H9 (cell line): ENCODE measurements at regions not wholly inside any gene's neighbourhood (a gene's known extent, or its start where the extent isn't known, plus 50 kb on each side); places are given as distances from the start of the nearest gene placed in this dataset.

Experiments used
- DNase-seq: peaks from one replicate; pipeline ENCODE4 v3.0.0-alpha.2; 2017
- H2AFZ ChIP-seq: one replicate; pipeline ENCODE4 v1.6.1; 2013; ENCODE audit warnings: mild to moderate bottlenecking, low read length, control low read depth, moderate library complexity
- H2AK5ac ChIP-seq: 2 replicates; pipeline ENCODE4 v1.6.1; 2013; ENCODE audit warnings: low read length, control low read depth, mixed read lengths; ENCODE audit not compliant: insufficient read length
- H2BK120ac ChIP-seq: one replicate; pipeline ENCODE4 v1.6.1; 2013; ENCODE audit warnings: low read depth, mild to moderate bottlenecking, low read length, control low read depth, inconsistent platforms; ENCODE audit not compliant: poor library complexity, severe bottlenecking
- H2BK12ac ChIP-seq: 2 replicates; pipeline ENCODE4 v1.6.1; 2013; ENCODE audit warnings: low read length, control low read depth, mixed read lengths, low read depth; ENCODE audit not compliant: insufficient read length
- H2BK15ac ChIP-seq: 2 replicates; pipeline ENCODE4 v1.6.1; 2013; ENCODE audit warnings: low read depth, low read length, control low read depth
- H2BK20ac ChIP-seq: one replicate; pipeline ENCODE4 v1.6.1; 2013; ENCODE audit warnings: low read depth, mild to moderate bottlenecking, low read length, control low read depth, inconsistent platforms; ENCODE audit not compliant: poor library complexity, severe bottlenecking
- H2BK5ac ChIP-seq: 2 replicates; pipeline ENCODE4 v1.6.1; 2013; ENCODE audit warnings: low read length, control low read depth, mixed read lengths; ENCODE audit not compliant: insufficient read length
- H3K14ac ChIP-seq: 2 replicates; pipeline ENCODE4 v1.6.1; 2013; ENCODE audit warnings: low read length, control low read depth; ENCODE audit not compliant: insufficient read depth
- H3K18ac ChIP-seq: 2 replicates; pipeline ENCODE4 v1.6.1; 2013; ENCODE audit warnings: low read depth, mild to moderate bottlenecking, mixed read lengths, low read length, control low read depth; ENCODE audit not compliant: insufficient read length
- H3K23ac ChIP-seq: 2 replicates; pipeline ENCODE4 v1.6.1; 2013; ENCODE audit warnings: low read length, control low read depth, mixed read lengths, low read depth; ENCODE audit not compliant: insufficient read length
- H3K23me2 ChIP-seq: 2 replicates; pipeline ENCODE4 v1.6.1; 2013; ENCODE audit warnings: low read depth, mild to moderate bottlenecking, mixed read lengths, low read length, control low read depth; ENCODE audit not compliant: insufficient read length, poor library complexity, severe bottlenecking
- H3K27ac ChIP-seq: 2 replicates; pipeline ENCODE4 v1.5.1; 2013; ENCODE audit warnings: low read length, control low read depth, mixed read lengths, low read depth; ENCODE audit not compliant: insufficient read length
- H3K27me3 ChIP-seq: 2 replicates; pipeline ENCODE4 v1.6.1; 2013; ENCODE audit warnings: low read length, control low read depth, inconsistent platforms; ENCODE audit not compliant: insufficient read depth
- H3K4ac ChIP-seq: 2 replicates; pipeline ENCODE4 v1.6.1; 2013; ENCODE audit warnings: low read depth, mild to moderate bottlenecking, control low read depth, inconsistent platforms, low read length, moderate library complexity
- H3K4me1 ChIP-seq: 2 replicates; pipeline ENCODE4 v1.6.1; 2013; ENCODE audit warnings: low read length, control low read depth, inconsistent platforms; ENCODE audit not compliant: insufficient read depth
- H3K4me2 ChIP-seq: 2 replicates; pipeline ENCODE4 v1.6.1; 2013; ENCODE audit warnings: low read length, control low read depth, mixed read lengths; ENCODE audit not compliant: insufficient read length, insufficient read depth
- H3K56ac ChIP-seq: 2 replicates; pipeline ENCODE4 v1.6.1; 2013; ENCODE audit warnings: low read depth, mild to moderate bottlenecking, mixed read lengths, low read length, control low read depth; ENCODE audit not compliant: insufficient read length
- H3K79me1 ChIP-seq: 2 replicates; pipeline ENCODE4 v1.6.1; 2013; ENCODE audit warnings: low read depth, mild to moderate bottlenecking, moderate library complexity, low read length, control low read depth, inconsistent platforms; ENCODE audit not compliant: insufficient read depth, poor library complexity, severe bottlenecking
- H3K79me2 ChIP-seq: 2 replicates; pipeline ENCODE4 v1.6.1; 2013; ENCODE audit warnings: low read length, control low read depth, inconsistent platforms; ENCODE audit not compliant: insufficient read depth
- H3K9ac ChIP-seq: 2 replicates; pipeline ENCODE4 v1.6.1; 2013; ENCODE audit warnings: low read length, control low read depth, mixed read lengths; ENCODE audit not compliant: insufficient read length; ENCODE audit errors: extremely low read depth
- H3K9me3 ChIP-seq: one replicate; pipeline ENCODE4 v1.6.1; 2013; ENCODE audit warnings: low read depth, low read length, inconsistent platforms; ENCODE audit not compliant: control insufficient read depth
- H3T11ph ChIP-seq: one replicate; pipeline ENCODE4 v1.6.1; 2013; ENCODE audit warnings: mild to moderate bottlenecking, low read length, control low read depth, inconsistent platforms
- H4K20me1 ChIP-seq: one replicate; pipeline ENCODE4 v1.6.1; 2013; ENCODE audit not compliant: control insufficient read depth, insufficient read length, insufficient read depth
- H4K5ac ChIP-seq: 2 replicates; pipeline ENCODE4 v1.6.1; 2013; ENCODE audit warnings: low read depth, mild to moderate bottlenecking, mixed read lengths, low read length, control low read depth; ENCODE audit not compliant: insufficient read length
- H4K8ac ChIP-seq: replicated peaks from 2 replicates; pipeline ENCODE4 v1.6.1; 2013; ENCODE audit warnings: low read length, control low read depth, mixed read lengths, low read depth; ENCODE audit not compliant: insufficient read length
- H4K91ac ChIP-seq: 2 replicates; pipeline ENCODE4 v1.6.1; 2013; ENCODE audit warnings: low read depth, mild to moderate bottlenecking, moderate library complexity, mixed read lengths, low read length, control low read depth; ENCODE audit not compliant: insufficient read length
- H3K27ac Mint-ChIP-seq, 3 experiments: 2 replicates in 2 of 3; 3 replicates in 1 of 3; pipeline ENCODE4 v1.8.0; 2020 to 2021; ENCODE audit warnings: mixed read lengths in 3 of 3, mild to moderate bottlenecking in 1 of 3, moderate library complexity in 1 of 3
- H3K27me3 Mint-ChIP-seq: 2 replicates; pipeline ENCODE4 v1.8.0; 2021; ENCODE audit warnings: low read depth, mild to moderate bottlenecking, moderate library complexity, mixed read lengths
- H3K36me3 Mint-ChIP-seq, 3 experiments: 2 replicates in 2 of 3; 3 replicates in 1 of 3; pipeline ENCODE4 v1.8.0; 2020 to 2021; ENCODE audit warnings: low read depth in 3 of 3, mixed read lengths in 3 of 3; ENCODE audit not compliant: insufficient read depth in 1 of 3
- H3K4me1 Mint-ChIP-seq, 2 experiments: 2 replicates each; pipeline ENCODE4 v1.8.0; 2020; ENCODE audit warnings: mixed read lengths in 2 of 2
- H3K4me3 Mint-ChIP-seq, 2 experiments: 2 replicates in 1 of 2; 3 replicates in 1 of 2; pipeline ENCODE4 v1.8.0; 2020 to 2021; ENCODE audit warnings: mild to moderate bottlenecking in 2 of 2, mixed read lengths in 2 of 2, moderate library complexity in 1 of 2
- H3K9me3 Mint-ChIP-seq, 2 experiments: 2 replicates in 1 of 2; 3 replicates in 1 of 2; pipeline ENCODE4 v1.8.0; 2020; ENCODE audit warnings: mild to moderate bottlenecking in 2 of 2, mixed read lengths in 2 of 2, moderate library complexity in 1 of 2
- CTCF ChIP-seq: fragments of 200-600 bp; sonication (generic); conservative IDR thresholded peaks from 3 replicates; pipeline ENCODE4 v1.8.0; 2021; ENCODE audit warnings: antibody characterized with exemption, mild to moderate bottlenecking
- WGBS: extraction: QIAGEN DNeasy Blood & Tissue Kit; methylation state at CpG from one replicate; pipeline ENCODE4 v1.1.7; 2013; ENCODE audit warnings: missing lambda C conversion rate, low lambda C conversion rate, mixed read lengths; ENCODE audit not compliant: insufficient read length; ENCODE audit errors: extremely low coverage; 5-methylcytosine and 5-hydroxymethylcytosine counted together

DNA sequence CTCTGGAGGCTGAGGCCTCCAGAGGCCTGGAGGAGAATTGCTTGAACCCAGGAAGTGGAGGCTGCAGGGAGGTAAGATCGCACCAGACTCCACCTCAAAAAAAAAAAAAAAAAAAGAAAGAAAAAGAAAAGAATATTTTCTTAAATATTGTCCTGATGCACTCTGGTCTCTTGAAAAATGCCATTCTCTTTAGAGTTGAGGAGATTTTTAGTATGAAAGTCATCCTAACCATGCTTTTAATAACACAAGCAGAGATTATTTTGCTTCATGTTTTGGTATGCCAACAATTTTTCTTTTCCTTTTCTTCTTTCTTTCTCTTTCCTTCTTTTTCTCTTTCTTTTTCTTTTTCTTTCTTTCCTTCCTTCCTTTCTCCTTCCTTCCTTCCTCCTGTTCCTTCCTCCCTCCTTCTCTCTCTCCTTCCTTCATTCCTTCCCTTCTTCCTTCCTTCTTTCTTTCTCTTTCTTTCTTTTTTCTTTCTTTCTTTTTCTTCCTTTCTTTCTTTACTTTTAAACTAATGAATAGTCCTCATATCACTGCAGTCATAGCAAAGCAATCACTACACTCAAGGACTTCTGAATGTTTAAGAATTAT lies 116.9 kb upstream of the CCNH start:
- Histone ChIP-seq H3K23me2 (no peaks in the 10 kb centered on the region), H3K14ac (no peak overlapping the region), H3K79me2 (no peaks in the 10 kb centered on the region), H3K56ac (no peak overlapping the region), H2BK120ac (no peak overlapping the region), H2AFZ (no peak overlapping the region), H2BK5ac (no peak overlapping the region), H3K27ac (no peak overlapping the region), H2BK12ac (no peak overlapping the region), H3K4me2 (no peak overlapping the region), H3K18ac (no peak overlapping the region), H3T11ph (no peak overlapping the region), H2BK15ac (no peak overlapping the region), H3K4me1 (no peaks in the 10 kb centered on the region), H3K23ac (no peak overlapping the region), H2AK5ac (no peak overlapping the region), H4K8ac (no peak overlapping the region), H3K27me3 (no peaks in the 10 kb centered on the region), H3K4ac (no peak overlapping the region), H4K91ac (no peak overlapping the region), H3K79me1 (no peaks in the 10 kb centered on the region), H4K20me1 (no peaks in the 10 kb centered on the region), H3K9ac (no peak overlapping the region), H4K5ac (no peak overlapping the region), H2BK20ac (no peak overlapping the region), H3K9me3 (no peaks in the 10 kb centered on the region)
- H3K27ac Mint-ChIP-seq = no peak overlapping the region
- no peak for TF ChIP-seq CTCF
- WGBS = no CpG with 5 or more reads among the region's 1 CpG
- H3K36me3 Mint-ChIP-seq = no peaks in the 10 kb centered on the region
- no peaks in the 10 kb centered on the region for H3K9me3 Mint-ChIP-seq
- H3K4me1 Mint-ChIP-seq = 0 out of 4 replicates have a peak, but pooled peaks cover 0 to 2% of the 10 kb centered on the region in 2 experiments
- H3K4me3 Mint-ChIP-seq = no peak overlapping the region
- no peaks in the 10 kb centered on the region for H3K27me3 Mint-ChIP-seq
- DNase-seq = no peak
